ENCODE measurements at regions not wholly inside any gene's neighbourhood (a gene's known extent, or its start where the extent isn't known, plus 50 kb on each side); places are given as distances from the start of the nearest gene placed in this dataset.

- no peaks in the 10 kb centered on the region for H3K9me3 ChIP-seq
- H3K27ac ChIP-seq (ENCODE audit: low read length) = no peak overlapping the region
- Mint-ChIP-seq H3K4me1 (no peaks in the 10 kb centered on the region), H3K4me3 (no peak overlapping the region), H3K36me3 (no peaks in the 10 kb centered on the region), H3K27me3 (no peaks in the 10 kb centered on the region), H3K9me3 (peaks cover 0 to 2% (median 0%) of the 10 kb centered on the region in 3 donors), H3K27ac (no peak overlapping the region)
- 82% methylated on average over 7 of the region's 8 CpGs for WGBS (ENCODE audit: insufficient coverage)
- POLR2A ChIA-PET = no interaction called here
- H3K36me3 ChIP-seq (ENCODE audit: control insufficient read depth in 2 of 2, extremely low read depth in 1 of 2, insufficient read depth in 1 of 2, low read length in 1 of 2) = no peaks in the 10 kb centered on the region
- no peaks in the 10 kb centered on the region for H3K4me1 ChIP-seq (ENCODE audit: control insufficient read depth in 1 of 2, extremely low read depth in 1 of 2, insufficient read depth in 2 of 2, low read length in 2 of 2)
- H3K27me3 ChIP-seq (replicated peaks in 1 of 2; ENCODE audit: control insufficient read depth in 2 of 2, extremely low read depth in 1 of 2, insufficient read depth in 2 of 2, low read length in 1 of 2) = no peaks in the 10 kb centered on the region
- no peak overlapping the region for H3K4me3 ChIP-seq (ENCODE audit: control insufficient read depth in 1 of 2, extremely low read depth in 1 of 2, low read length in 1 of 2)
- CTCF ChIA-PET = no interaction called here
- ATAC-seq (replicated peaks in 1 of 4) = no peak
- no peak for DNase-seq
These were observed 144.8 kb upstream of the RGPD4 start for GRCh38 chr2:107681936-107682335.

GRCh38 chr2:107684421-107684820, 142.3 kb upstream of the RGPD4 start:
- 78% methylated on average over 2 of the region's 4 CpGs for WGBS (ENCODE audit: insufficient coverage)
- peaks cover 0 to 2% (median 0%) of the 10 kb centered on the region in 3 donors for H3K9me3 Mint-ChIP-seq
- ChIA-PET CTCF (no interaction called here), POLR2A (no interaction called here)
- Histone ChIP-seq H3K4me1 (ENCODE audit: control insufficient read depth in 1 of 2, extremely low read depth in 1 of 2, insufficient read depth in 2 of 2, low read length in 2 of 2) (no peaks in the 10 kb centered on the region), H3K27me3 (replicated peaks in 1 of 2; ENCODE audit: control insufficient read depth in 2 of 2, extremely low read depth in 1 of 2, insufficient read depth in 2 of 2, low read length in 1 of 2) (no peaks in the 10 kb centered on the region), H3K4me3 (ENCODE audit: control insufficient read depth in 1 of 2, extremely low read depth in 1 of 2, low read length in 1 of 2) (no peak overlapping the region), H3K36me3 (ENCODE audit: control insufficient read depth in 2 of 2, extremely low read depth in 1 of 2, insufficient read depth in 1 of 2, low read length in 1 of 2) (no peaks in the 10 kb centered on the region), H3K9me3 (no peaks in the 10 kb centered on the region), H3K27ac (ENCODE audit: low read length) (no peak overlapping the region)
- no peak overlapping the region for H3K27ac Mint-ChIP-seq
- ATAC-seq (replicated peaks in 1 of 4) (no peak), DNase-seq (no peak)
- H3K36me3 Mint-ChIP-seq = no peaks in the 10 kb centered on the region
- no peak overlapping the region for H3K4me3 Mint-ChIP-seq
- no peaks in the 10 kb centered on the region for H3K4me1 Mint-ChIP-seq
- H3K27me3 Mint-ChIP-seq = no peaks in the 10 kb centered on the region

GRCh38 chr2:107685421-107685986, 141.2 kb upstream of the RGPD4 start:
- peaks cover 0 to 2% (median 0%) of the 10 kb centered on the region in 3 donors for H3K9me3 Mint-ChIP-seq

GRCh38 chr2:107687073-107687472, 139.6 kb upstream of the RGPD4 start:
- Histone ChIP-seq H3K27ac (ENCODE audit: low read length) (no peak overlapping the region), H3K27me3 (replicated peaks in 1 of 2; ENCODE audit: control insufficient read depth in 2 of 2, extremely low read depth in 1 of 2, insufficient read depth in 2 of 2, low read length in 1 of 2) (no peaks in the 10 kb centered on the region), H3K9me3 (no peaks in the 10 kb centered on the region), H3K36me3 (ENCODE audit: control insufficient read depth in 2 of 2, extremely low read depth in 1 of 2, insufficient read depth in 1 of 2, low read length in 1 of 2) (no peaks in the 10 kb centered on the region), H3K4me3 (ENCODE audit: control insufficient read depth in 1 of 2, extremely low read depth in 1 of 2, low read length in 1 of 2) (no peak overlapping the region), H3K4me1 (ENCODE audit: control insufficient read depth in 1 of 2, extremely low read depth in 1 of 2, insufficient read depth in 2 of 2, low read length in 2 of 2) (no peaks in the 10 kb centered on the region)
- no peaks in the 10 kb centered on the region for H3K4me1 Mint-ChIP-seq
- H3K9me3 Mint-ChIP-seq = peaks cover 0 to 2% (median 0%) of the 10 kb centered on the region in 3 donors
- H3K36me3 Mint-ChIP-seq = no peaks in the 10 kb centered on the region
- DNase-seq (no peak), ATAC-seq (replicated peaks in 1 of 4) (no peak)
- H3K4me3 Mint-ChIP-seq = no peak overlapping the region
- H3K27ac Mint-ChIP-seq = no peak overlapping the region
- H3K27me3 Mint-ChIP-seq = no peaks in the 10 kb centered on the region
- WGBS (ENCODE audit: insufficient coverage) = 80% methylated on average over 4 of the region's 6 CpGs
- ChIA-PET CTCF (no interaction called here), POLR2A (no interaction called here)

More at GRCh38 chr2:107685421-107685986, 141.2 kb upstream of the RGPD4 start:
- no peaks in the 10 kb centered on the region for H3K27me3 ChIP-seq (replicated peaks in 1 of 2; ENCODE audit: control insufficient read depth in 2 of 2, extremely low read depth in 1 of 2, insufficient read depth in 2 of 2, low read length in 1 of 2)
- POLR2A ChIA-PET = no interaction called here
- DNase-seq (no peak), ATAC-seq (replicated peaks in 1 of 4) (no peak)
- no peaks in the 10 kb centered on the region for H3K4me1 ChIP-seq (ENCODE audit: control insufficient read depth in 1 of 2, extremely low read depth in 1 of 2, insufficient read depth in 2 of 2, low read length in 2 of 2)
- Mint-ChIP-seq H3K4me3 (no peak overlapping the region), H3K27me3 (no peaks in the 10 kb centered on the region), H3K36me3 (no peaks in the 10 kb centered on the region), H3K27ac (no peak overlapping the region), H3K4me1 (no peaks in the 10 kb centered on the region)
- CTCF ChIA-PET = no interaction called here
- no peak overlapping the region for H3K4me3 ChIP-seq (ENCODE audit: control insufficient read depth in 1 of 2, extremely low read depth in 1 of 2, low read length in 1 of 2)
- H3K27ac ChIP-seq (ENCODE audit: low read length) = no peak overlapping the region
- H3K36me3 ChIP-seq (ENCODE audit: control insufficient read depth in 2 of 2, extremely low read depth in 1 of 2, insufficient read depth in 1 of 2, low read length in 1 of 2) = no peaks in the 10 kb centered on the region
- H3K9me3 ChIP-seq = no peaks in the 10 kb centered on the region
- WGBS (ENCODE audit: insufficient coverage) = 100% methylated on average over 1 of the region's 3 CpGs

GRCh38 chr2:107688135-107688534, 138.6 kb upstream of the RGPD4 start:
- no peaks in the 10 kb centered on the region for H3K36me3 ChIP-seq (ENCODE audit: control insufficient read depth in 2 of 2, extremely low read depth in 1 of 2, insufficient read depth in 1 of 2, low read length in 1 of 2)
- no peaks in the 10 kb centered on the region for H3K4me1 Mint-ChIP-seq
- ATAC-seq (replicated peaks in 1 of 4) = no peak
- CTCF ChIA-PET = no interaction called here
- no peak overlapping the region for H3K27ac Mint-ChIP-seq
- POLR2A ChIA-PET = no interaction called here
- H3K4me3 Mint-ChIP-seq = no peak overlapping the region
- no peaks in the 10 kb centered on the region for H3K27me3 ChIP-seq (replicated peaks in 1 of 2; ENCODE audit: control insufficient read depth in 2 of 2, extremely low read depth in 1 of 2, insufficient read depth in 2 of 2, low read length in 1 of 2)
- no CpG with 5 or more reads among the region's 5 CpGs for WGBS (ENCODE audit: insufficient coverage)
- H3K9me3 ChIP-seq = no peaks in the 10 kb centered on the region
- no peaks in the 10 kb centered on the region for H3K27me3 Mint-ChIP-seq
- H3K4me3 ChIP-seq (ENCODE audit: control insufficient read depth in 1 of 2, extremely low read depth in 1 of 2, low read length in 1 of 2) = no peak overlapping the region
- DNase-seq = no peak
- H3K27ac ChIP-seq (ENCODE audit: low read length) = no peak overlapping the region
- no peaks in the 10 kb centered on the region for H3K36me3 Mint-ChIP-seq
- H3K9me3 Mint-ChIP-seq = peaks cover 0 to 2% (median 0%) of the 10 kb centered on the region in 3 donors
- no peaks in the 10 kb centered on the region for H3K4me1 ChIP-seq (ENCODE audit: control insufficient read depth in 1 of 2, extremely low read depth in 1 of 2, insufficient read depth in 2 of 2, low read length in 2 of 2)

- no peaks in the 10 kb centered on the region for H3K9me3 Mint-ChIP-seq
- peaks cover 0 to 4% of the 10 kb centered on the region in 2 donors for H3K27me3 Mint-ChIP-seq
- Histone ChIP-seq H3K9me3 (no peaks in the 10 kb centered on the region), H3K4me1 (ENCODE audit: control insufficient read depth in 1 of 2, extremely low read depth in 1 of 2, insufficient read depth in 2 of 2, low read length in 2 of 2) (no peaks in the 10 kb centered on the region), H3K27ac (ENCODE audit: low read length) (no peak overlapping the region), H3K36me3 (ENCODE audit: control insufficient read depth in 2 of 2, extremely low read depth in 1 of 2, insufficient read depth in 1 of 2, low read length in 1 of 2) (no peaks in the 10 kb centered on the region), H3K4me3 (ENCODE audit: control insufficient read depth in 1 of 2, extremely low read depth in 1 of 2, low read length in 1 of 2) (no peak overlapping the region), H3K27me3 (replicated peaks in 1 of 2; ENCODE audit: control insufficient read depth in 2 of 2, extremely low read depth in 1 of 2, insufficient read depth in 2 of 2, low read length in 1 of 2) (no peaks in the 10 kb centered on the region)
- no peaks in the 10 kb centered on the region for H3K36me3 Mint-ChIP-seq
- ATAC-seq (replicated peaks in 1 of 4) = no peak
- DNase-seq = no peak
- ChIA-PET CTCF (no interaction called here), POLR2A (no interaction called here)
- no peaks in the 10 kb centered on the region for H3K4me1 Mint-ChIP-seq
- WGBS (ENCODE audit: insufficient coverage) = no CpG with 5 or more reads among the region's 3 CpGs
- H3K4me3 Mint-ChIP-seq = no peak overlapping the region
- H3K27ac Mint-ChIP-seq = no peak overlapping the region
These were observed 133.1 kb upstream of the RGPD4 start for GRCh38 chr2:107693604-107694003.

- Histone ChIP-seq H3K36me3 (ENCODE audit: control insufficient read depth in 2 of 2, extremely low read depth in 1 of 2, insufficient read depth in 1 of 2, low read length in 1 of 2) (no peaks in the 10 kb centered on the region), H3K9me3 (no peaks in the 10 kb centered on the region), H3K27me3 (replicated peaks in 1 of 2; ENCODE audit: control insufficient read depth in 2 of 2, extremely low read depth in 1 of 2, insufficient read depth in 2 of 2, low read length in 1 of 2) (no peaks in the 10 kb centered on the region), H3K4me1 (ENCODE audit: control insufficient read depth in 1 of 2, extremely low read depth in 1 of 2, insufficient read depth in 2 of 2, low read length in 2 of 2) (no peaks in the 10 kb centered on the region), H3K4me3 (ENCODE audit: control insufficient read depth in 1 of 2, extremely low read depth in 1 of 2, low read length in 1 of 2) (no peak overlapping the region), H3K27ac (ENCODE audit: low read length) (no peak overlapping the region)
- H3K27ac Mint-ChIP-seq = no peak overlapping the region
- ATAC-seq (replicated peaks in 1 of 4) (no peak), DNase-seq (no peak)
- POLR2A ChIA-PET = no interaction called here
- 89% methylated on average over 4 of the region's 5 CpGs for WGBS (ENCODE audit: insufficient coverage)
- no peak overlapping the region for H3K4me3 Mint-ChIP-seq
- H3K4me1 Mint-ChIP-seq = no peaks in the 10 kb centered on the region
- H3K9me3 Mint-ChIP-seq = no peaks in the 10 kb centered on the region
- peaks cover 0 to 4% of the 10 kb centered on the region in 2 donors for H3K27me3 Mint-ChIP-seq
- CTCF ChIA-PET = no interaction called here
- H3K36me3 Mint-ChIP-seq = no peaks in the 10 kb centered on the region
These were observed 132.0 kb upstream of the RGPD4 start for GRCh38 chr2:107694667-107695066.

Measured in T-cell (primary cell).